ENCODE measurements at regions not wholly inside any gene's neighbourhood (a gene's known extent, or its start where the extent isn't known, plus 50 kb on each side); places are given as distances from the start of the nearest gene placed in this dataset.

- no peak for TF ChIP-seq CTCF (IDR thresholded peaks at IDR 0.05)
- no peak for TF ChIP-seq POLR2A (IDR thresholded peaks at IDR 0.05)
- TF ChIP-seq POLR2AphosphoS5 (IDR thresholded peaks at IDR 0.05; ENCODE audit: insufficient read depth in 1 of 2, low read depth in 1 of 2): no peak
Observed at GRCh38 chr7:50838675-50839377, 56.1 kb upstream of the GRB10 start.

Measured in vagina (tissue), 2 donors.